KOPT-K1 (cell line): ENCODE measurements at regions not wholly inside any gene's neighbourhood (a gene's known extent, or its start where the extent isn't known, plus 50 kb on each side); places are given as distances from the start of the nearest gene placed in this dataset.

Source experiments
- H3K27ac ChIP-seq: fragments of 200-600 bp; sonication (generic); 2 replicates; pipeline ENCODE4 v1.5.1; 2016; ENCODE audit warnings: antibody characterized with exemption, mild to moderate bottlenecking, low read depth, low read length; ENCODE audit not compliant: poor library complexity, severe bottlenecking
- H3K36me3 ChIP-seq: fragments of 200-600 bp; sonication (generic); 2 replicates; pipeline ENCODE4 v1.5.1; 2017; ENCODE audit warnings: antibody characterized with exemption, mild to moderate bottlenecking, low read length, moderate library complexity; ENCODE audit not compliant: insufficient read depth
- H3K9me3 ChIP-seq: fragments of 200-600 bp; sonication (generic); 2 replicates; pipeline ENCODE4 v1.5.1; 2017; ENCODE audit warnings: antibody characterized with exemption, low read length, mild to moderate bottlenecking; ENCODE audit not compliant: insufficient read depth, poor library complexity, severe bottlenecking

DNA sequence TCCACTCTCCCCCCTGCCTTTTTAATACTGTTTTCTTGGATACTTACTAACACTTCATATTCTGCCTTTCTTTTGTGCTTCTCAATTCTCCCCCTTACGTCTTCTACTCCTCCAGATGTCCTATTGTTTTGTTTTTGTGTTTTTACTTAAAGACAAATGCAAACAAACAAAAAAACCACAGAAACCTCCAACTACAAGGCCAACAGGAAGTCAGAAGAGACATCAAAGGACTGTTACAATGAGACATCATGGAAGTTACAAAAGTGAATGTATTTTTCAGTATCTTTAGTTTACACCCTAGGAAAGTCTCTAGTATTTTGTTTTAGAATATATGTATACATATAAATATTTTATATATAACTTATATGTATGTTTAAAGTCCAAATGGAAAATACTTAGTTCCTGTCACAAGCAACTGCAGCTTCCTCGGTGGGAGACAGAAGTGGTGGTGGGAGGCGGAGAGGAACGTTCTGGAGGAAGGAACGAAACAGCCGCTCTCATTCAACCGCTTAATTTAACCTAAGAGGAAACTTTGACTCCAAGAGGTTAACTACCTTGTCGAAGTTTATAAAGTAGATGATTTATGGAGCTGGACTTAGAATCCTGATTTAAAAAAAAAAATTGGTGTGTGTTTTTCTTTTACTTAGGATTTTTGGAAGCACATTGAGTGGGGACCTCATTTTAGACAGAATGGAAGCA lies 168.9 kb upstream of the PDE10A start:
- Histone ChIP-seq H3K9me3 (no peaks in the 10 kb centered on the region), H3K36me3 (no peaks in the 10 kb centered on the region), H3K27ac (no peak overlapping the region)

GRCh38 chr6:165830761-165831160 lies 167.7 kb upstream of the PDE10A start:
- no peaks in the 10 kb centered on the region for H3K36me3 ChIP-seq
- no peaks in the 10 kb centered on the region for H3K9me3 ChIP-seq
- no peak overlapping the region for H3K27ac ChIP-seq

- Histone ChIP-seq H3K36me3 (no peaks in the 10 kb centered on the region), H3K9me3 (no peaks in the 10 kb centered on the region), H3K27ac (no peak overlapping the region)
Measured at GRCh38 chr6:165829376-165829775, 166.3 kb upstream of the PDE10A start.

- no peaks in the 10 kb centered on the region for H3K36me3 ChIP-seq
- no peaks in the 10 kb centered on the region for H3K9me3 ChIP-seq
- H3K27ac ChIP-seq = no peak overlapping the region
Measured at GRCh38 chr6:165827190-165827518, 164.1 kb upstream of the PDE10A start.

- Histone ChIP-seq H3K27ac (no peak overlapping the region), H3K9me3 (no peaks in the 10 kb centered on the region), H3K36me3 (no peaks in the 10 kb centered on the region)
Measured at GRCh38 chr6:165826487-165827189, 163.6 kb upstream of the PDE10A start.

DNA sequence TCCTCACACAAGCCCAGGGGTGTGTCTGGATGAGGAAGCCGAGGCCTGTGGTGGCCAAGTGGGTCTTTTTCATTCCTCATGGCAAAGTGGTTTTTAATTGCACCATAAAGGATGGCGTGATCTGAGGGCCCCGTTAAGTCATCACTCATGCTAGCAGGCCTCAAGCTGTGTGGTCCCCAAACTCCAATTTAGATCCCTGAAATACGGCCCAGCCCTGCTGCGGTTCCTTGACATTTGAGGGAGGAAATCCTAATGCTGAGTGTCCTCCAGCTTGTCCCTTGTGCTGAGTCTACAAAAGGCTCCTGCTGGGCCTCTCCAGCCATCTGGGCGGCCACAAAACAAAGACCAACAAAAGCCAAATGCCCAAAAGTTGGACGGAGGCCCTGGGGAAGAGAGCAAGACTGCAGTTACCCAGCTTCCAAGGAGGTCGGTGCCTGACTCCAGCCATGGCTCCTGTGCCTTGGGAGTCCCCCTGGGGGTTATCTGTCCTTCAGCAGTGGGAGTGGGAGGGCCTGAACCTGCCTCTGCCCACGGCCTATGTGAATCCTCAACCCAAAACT lies 162.3 kb upstream of the PDE10A start:
- no peak overlapping the region for H3K27ac ChIP-seq
- no peaks in the 10 kb centered on the region for H3K36me3 ChIP-seq
- no peaks in the 10 kb centered on the region for H3K9me3 ChIP-seq

- H3K9me3 ChIP-seq = no peaks in the 10 kb centered on the region
- H3K27ac ChIP-seq = no peak overlapping the region
- no peaks in the 10 kb centered on the region for H3K36me3 ChIP-seq
Measured at GRCh38 chr6:165823609-165824326, 160.7 kb upstream of the PDE10A start.

DNA sequence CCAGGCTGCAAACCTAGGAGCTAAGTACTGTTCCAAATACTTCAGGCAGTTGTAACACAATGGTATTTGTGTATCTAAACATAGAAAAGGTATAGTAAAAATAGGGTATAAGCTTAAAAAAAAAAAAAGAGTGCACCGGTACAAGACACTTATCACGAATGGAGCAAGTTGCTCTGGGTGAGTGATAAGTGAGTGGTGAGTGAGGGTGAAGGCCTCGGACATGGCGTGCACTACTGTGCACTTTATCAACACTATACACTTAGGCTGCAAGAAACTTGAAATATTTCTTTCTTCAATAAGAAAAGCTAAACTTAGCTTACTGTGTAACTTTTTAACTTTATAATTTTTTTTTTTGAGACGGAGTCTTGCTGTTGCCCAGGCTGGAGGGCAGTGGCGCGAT lies 159.5 kb upstream of the PDE10A start:
- no peak overlapping the region for H3K27ac ChIP-seq
- no peaks in the 10 kb centered on the region for H3K36me3 ChIP-seq
- H3K9me3 ChIP-seq = no peaks in the 10 kb centered on the region

DNA sequence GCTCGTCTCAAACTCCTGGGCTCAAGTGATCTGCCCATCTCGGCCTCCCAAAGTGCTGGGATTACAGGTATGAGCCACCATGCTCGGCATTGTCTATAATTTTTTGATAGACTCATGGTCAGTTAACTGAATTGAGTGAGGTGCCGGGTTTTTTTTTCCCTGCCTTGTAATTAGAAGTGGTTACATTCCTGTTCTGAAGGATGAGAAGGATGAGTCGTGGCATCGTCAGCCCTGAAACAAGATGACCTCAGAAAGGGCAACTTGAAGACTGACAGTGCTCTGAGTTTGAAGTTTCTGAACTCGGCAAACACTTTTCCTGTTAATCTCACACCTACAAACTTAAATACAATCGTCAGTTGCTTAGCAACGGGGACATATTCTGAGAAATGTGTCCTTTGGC lies 158.7 kb upstream of the PDE10A start:
- no peaks in the 10 kb centered on the region for H3K9me3 ChIP-seq
- H3K36me3 ChIP-seq = no peaks in the 10 kb centered on the region
- H3K27ac ChIP-seq = no peak overlapping the region

DNA sequence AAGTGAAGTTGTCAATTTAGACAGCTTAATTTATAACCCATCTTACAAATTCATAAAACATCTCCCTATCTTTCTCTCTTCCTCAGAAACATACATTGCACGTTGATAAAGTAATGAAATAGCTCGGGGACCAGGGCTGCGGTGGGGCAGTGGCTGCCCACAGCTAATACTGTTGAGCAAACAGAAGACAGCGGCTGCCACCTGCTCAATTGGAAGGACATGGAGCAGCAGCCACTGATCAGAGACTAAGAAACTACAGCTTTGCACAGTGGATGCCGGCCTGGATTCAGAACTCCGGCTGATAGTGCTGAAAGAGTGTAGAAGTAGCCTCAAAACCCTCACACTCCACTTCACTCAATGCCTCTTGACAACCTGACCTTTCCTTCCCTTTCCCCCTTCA lies 157.9 kb upstream of the PDE10A start:
- H3K9me3 ChIP-seq = no peaks in the 10 kb centered on the region
- H3K27ac ChIP-seq = no peak overlapping the region

DNA sequence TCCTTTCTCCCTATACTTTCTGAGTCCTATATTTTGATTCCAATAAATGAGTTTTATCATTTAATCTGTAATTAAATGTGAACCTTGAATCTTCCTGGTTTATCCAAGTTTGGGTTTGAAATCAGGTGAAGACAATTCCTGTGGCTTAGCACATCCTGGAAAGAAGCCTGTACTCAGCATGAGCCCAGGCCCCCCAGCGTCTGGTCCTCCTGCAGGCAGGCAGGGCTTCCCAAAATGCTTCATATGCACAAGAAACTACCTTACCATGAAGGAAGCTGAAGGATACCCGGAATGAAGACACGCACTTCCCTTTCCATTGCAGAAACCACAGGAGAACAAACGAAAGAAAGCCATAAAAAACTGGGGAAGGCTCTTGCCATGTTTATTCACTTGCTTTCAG lies 157.4 kb upstream of the PDE10A start:
- Histone ChIP-seq H3K36me3 (no peaks in the 10 kb centered on the region), H3K9me3 (no peaks in the 10 kb centered on the region), H3K27ac (no peak overlapping the region)

More for the DNA sequence above, 157.9 kb upstream of the PDE10A start:
- no peaks in the 10 kb centered on the region for H3K36me3 ChIP-seq

DNA sequence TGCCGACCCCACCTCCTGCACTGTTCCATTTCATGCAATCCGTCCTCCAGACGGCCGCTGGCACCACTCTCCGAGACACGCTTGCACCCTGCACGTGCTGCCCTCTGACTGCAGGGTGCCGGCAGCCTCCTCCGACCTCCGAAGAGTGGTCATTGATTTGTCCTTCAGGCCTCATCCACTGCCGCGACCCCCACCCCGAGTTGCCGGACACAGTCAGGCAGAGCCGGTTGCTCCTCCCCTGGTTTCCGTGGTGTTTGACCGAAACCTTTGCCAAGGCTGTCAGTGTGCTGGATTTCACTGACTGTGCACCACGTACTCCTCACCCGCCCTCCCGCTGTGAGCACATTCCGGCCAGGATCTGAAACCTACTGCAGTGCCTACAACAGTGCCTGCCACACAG lies 156.4 kb upstream of the PDE10A start:
- H3K9me3 ChIP-seq = no peaks in the 10 kb centered on the region
- H3K36me3 ChIP-seq = no peaks in the 10 kb centered on the region
- H3K27ac ChIP-seq = no peak overlapping the region

GRCh38 chr6:165818200-165818599 lies 155.2 kb upstream of the PDE10A start:
- Histone ChIP-seq H3K9me3 (no peaks in the 10 kb centered on the region), H3K36me3 (no peaks in the 10 kb centered on the region), H3K27ac (no peak overlapping the region)

- no peak overlapping the region for H3K27ac ChIP-seq
- H3K9me3 ChIP-seq = no peaks in the 10 kb centered on the region
- H3K36me3 ChIP-seq = no peaks in the 10 kb centered on the region
Measured at GRCh38 chr6:165817771-165818170, 154.7 kb upstream of the PDE10A start.

GRCh38 chr6:165817148-165817547 lies 154.1 kb upstream of the PDE10A start:
- Histone ChIP-seq H3K9me3 (no peaks in the 10 kb centered on the region), H3K27ac (no peak overlapping the region), H3K36me3 (no peaks in the 10 kb centered on the region)
